ENCODE measurements at regions not wholly inside any gene's neighbourhood (a gene's known extent, or its start where the extent isn't known, plus 50 kb on each side); places are given as distances from the start of the nearest gene placed in this dataset.

DNA sequence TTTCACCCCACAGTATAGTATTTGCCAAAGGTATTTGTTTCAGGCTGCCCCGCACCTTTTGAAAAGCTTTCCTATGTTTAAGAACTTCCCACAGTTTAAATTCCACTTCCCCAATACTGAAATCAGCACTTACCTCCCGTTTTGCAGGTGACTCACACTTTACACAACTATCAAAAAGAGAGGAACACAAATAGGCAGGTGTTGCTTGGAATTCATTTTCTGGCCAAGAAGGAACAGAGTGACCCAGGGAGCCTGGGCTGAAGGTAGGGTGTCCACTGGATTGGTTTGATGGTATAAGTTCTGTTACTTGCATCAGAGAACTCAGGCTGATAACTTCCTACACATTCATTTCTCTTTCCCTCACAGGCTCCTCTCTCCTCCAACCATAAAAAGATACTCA, 60.1 kb upstream of the SLC30A5 start:
- TF ChIP-seq CTCF (IDR thresholded peaks at IDR 0.05 in 8 of 11, conservative IDR thresholded peaks at IDR 0.05 in 3 of 11) (no peak), POLR2A (IDR thresholded peaks at IDR 0.05) (no peak), POLR2AphosphoS5 (IDR thresholded peaks at IDR 0.05) (no peak)
